Stimulated activated CD4-positive, alpha-beta T cell treated with anti-CD3 and anti-CD28 coated beads, TNF-alpha, amount 100 ng/mL, for 24 hours (primary cell): ENCODE measurements at regions not wholly inside any gene's neighbourhood (a gene's known extent, or its start where the extent isn't known, plus 50 kb on each side); places are given as distances from the start of the nearest gene placed in this dataset.

Experiments
- DNase-seq, 3 experiments: peaks; one replicate each; pipeline ENCODE4 v3.0.0-alpha.2; 2020; ENCODE audit warnings: low read depth in 3 of 3

DNA sequence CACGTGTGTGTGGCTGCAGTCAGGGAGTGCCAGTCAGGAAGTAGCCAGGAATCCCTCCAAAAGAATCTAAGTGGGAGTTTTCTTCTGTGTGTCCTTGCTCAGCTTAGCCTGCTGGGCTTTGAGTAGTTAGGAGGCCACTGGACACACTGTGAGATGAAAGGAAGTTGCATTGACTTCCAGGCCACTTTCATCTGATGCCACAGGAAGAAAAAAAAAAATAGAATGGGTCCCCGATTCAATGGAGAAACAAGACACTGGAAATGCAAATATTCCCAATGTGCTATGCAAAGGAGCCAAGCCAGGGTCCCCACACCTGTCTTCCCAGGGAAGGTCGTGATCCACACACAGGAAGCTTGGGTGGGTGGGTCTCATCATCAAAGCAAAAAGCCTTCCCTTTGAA lies 95.6 kb upstream of the E2F8 start:
- DNase-seq: no peak

DNA sequence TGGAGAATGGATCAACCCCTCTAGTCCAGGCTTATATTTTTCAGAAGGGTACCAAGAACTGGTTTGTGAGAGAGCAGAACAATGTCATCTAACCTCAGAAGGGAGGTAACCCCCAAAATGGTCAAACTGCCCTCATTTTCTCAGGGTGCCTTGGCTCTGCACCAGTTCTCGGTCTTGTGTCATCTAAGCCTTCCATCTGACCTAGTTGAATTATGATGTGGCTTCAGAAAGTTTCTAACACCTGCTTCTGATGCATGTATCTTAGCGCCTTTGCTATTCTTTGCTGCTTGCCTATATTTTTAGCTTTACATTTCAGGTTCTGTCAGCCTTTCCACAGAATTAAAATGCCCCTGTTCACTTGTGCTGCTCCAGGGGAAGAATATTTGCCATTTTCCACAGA lies 91.7 kb upstream of the E2F8 start:
- DNase-seq: no peak

DNA sequence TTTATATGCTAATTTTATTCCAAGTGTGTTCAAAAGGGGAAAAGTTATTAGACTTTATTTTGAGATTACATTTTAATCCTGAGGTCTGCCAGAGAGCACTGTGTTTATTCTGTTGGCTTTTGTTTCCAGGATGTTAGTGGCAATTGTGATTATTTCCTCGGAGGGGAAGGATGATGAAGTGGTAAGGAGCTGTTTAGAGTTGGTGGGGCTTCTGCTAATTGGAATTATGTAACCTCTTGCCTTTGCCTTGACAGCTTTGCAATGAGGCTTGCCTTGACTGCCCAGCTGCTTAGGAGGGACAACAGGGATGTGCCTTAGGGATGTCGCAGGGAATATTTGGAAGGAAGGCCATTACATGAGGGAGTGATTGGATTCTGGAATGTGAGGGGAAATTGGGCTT lies 89.7 kb upstream of the E2F8 start:
- DNase-seq: no peak

DNA sequence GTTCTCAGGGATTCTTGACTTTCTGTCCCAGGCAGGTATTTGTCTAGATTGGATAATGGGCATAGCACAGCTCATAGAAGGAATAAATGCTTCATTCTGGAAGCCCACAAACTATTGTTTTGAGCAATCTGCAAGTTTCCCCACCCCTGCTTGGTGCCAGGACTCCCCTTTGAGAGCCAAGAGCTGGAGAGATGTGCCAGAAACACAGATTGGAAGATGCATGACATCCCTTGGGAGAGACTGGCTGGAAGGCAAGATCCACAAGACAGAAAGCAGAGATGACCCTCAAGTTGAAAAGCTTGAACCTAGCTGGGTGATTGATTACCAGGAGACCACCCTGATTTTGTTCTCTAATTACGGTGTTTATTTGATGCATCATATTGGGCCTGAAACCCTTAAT lies 89.2 kb upstream of the E2F8 start:
- no peak for DNase-seq

DNA sequence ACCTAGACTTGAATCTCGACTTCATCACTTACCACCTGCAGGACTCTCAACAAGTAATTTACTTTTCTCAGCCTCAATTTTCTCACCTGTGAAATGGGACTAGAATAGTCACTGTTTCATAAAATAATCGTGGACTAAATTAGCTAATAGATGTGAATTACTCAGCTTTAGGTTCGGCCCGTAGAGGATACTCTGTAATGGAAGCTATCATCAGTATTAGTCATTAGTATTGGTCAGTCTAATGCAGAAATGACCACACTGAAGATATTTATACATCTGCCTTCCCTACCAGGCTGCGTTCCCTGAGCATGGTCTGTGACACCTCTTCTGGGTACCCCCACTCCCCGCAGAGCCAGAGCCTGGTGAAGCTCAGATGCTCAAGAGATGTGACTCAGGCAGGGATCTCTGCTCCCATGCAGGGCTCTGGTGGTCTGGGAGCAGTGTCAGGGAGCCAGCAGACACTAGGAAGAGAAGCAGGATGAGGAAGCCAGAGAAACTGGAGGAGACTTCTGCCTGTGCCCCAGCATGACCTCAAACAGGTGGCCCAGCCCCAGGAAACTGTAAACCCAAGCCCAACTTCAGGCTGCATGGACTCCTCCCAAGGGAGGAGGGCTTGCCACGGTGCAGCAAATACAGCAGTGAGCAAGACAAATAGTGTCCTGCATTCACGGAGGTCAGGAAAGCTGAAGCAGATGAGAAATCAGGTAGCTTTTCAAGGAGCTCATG lies 88.0 kb upstream of the E2F8 start:
- DNase-seq: no peak

DNA sequence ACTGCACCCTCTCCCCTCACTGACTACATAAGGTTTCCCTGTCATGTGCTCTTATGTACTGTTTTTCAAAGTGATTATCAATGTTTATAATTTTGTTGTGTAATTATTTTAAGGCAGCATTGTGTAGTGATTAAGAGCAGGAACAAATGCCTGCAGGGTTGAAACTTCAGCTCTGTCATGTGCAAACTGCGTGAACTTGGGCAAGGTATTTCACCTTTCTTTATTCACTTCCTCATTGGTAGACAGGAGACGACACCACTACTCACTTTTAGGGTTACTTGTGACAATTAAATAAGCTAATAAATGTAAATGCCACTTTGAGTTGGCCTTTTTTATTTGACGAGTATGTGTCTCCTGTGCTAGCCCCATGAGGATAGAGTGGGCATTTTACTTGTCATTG lies 86.5 kb upstream of the E2F8 start:
- DNase-seq: no peak

DNA sequence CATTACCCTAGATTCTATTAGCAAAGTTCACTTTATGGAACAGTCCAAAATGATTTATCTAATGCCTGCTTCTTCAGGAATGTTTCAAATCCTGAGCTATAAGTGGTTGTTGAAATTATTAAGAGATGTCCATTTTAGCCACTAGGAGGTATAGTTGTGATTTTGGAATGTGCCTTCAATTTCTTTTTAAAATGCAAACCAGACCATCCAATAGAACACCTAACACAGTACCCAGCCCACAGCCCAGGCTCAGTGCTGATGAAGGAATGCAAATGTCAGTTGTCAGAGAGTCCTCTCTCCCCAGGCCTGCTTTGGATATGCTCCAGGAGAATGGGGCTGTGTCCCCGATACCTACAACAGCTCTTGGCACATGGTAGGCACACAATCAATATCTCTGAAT lies 85.8 kb upstream of the E2F8 start:
- DNase-seq: no peak

DNA sequence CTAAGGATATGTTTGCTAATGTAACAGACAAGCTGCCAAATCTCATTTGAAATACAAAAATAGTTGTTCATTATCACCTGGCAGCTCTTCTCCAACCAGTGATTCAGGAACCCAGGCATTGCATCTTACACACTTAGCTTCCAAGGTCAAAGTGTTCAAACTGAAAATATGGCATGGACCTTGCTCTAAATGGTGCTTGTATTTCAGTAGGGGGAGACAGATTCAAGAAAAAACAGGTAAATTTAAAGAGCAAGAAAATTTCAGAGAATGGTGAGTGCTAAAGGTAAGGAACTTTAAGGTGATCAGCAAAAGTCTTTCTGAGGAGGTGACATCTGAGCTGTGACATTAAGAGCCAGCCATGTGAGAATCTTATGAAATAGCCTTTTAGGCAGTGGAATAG lies 82.8 kb upstream of the E2F8 start:
- DNase-seq: no peak

DNA sequence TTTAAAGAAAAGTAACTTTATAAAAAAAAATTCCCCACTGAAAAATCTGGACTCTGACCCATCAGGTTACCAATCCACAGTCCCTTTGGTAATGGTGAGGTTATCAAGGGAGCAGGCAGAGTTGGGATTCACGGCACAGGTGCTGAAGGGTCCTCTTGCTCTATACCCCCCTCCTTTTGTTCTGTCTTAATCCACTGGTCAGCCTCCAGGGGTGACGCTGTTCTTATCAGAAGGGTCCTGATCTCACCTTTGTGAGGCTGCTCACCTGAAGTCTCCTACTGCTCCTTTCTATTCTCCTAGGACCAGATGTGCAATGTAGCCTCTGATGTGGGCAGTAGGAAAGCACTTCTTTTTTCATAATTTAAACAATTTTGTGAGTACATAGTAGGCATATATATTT lies 80.6 kb upstream of the E2F8 start:
- no peak for DNase-seq

DNA sequence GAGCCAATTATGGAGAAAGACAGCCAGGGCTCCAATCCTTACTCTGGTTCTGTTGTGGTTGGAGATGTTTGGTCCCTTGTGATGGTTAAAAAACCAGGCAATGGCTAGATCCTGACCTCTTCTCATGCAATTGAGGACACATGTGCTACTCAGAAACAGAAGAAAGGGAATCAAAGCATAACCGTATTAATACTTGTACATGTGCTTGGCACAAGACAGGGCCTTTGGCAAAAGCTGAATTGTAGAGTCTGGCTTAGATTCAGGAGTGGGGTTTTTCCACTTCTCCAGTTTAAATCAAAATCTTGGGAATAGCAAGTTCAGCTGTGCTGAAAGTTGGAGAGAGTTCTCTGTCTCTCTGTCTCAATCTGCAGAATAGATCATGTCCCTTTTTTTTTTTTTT lies 80.1 kb upstream of the E2F8 start:
- DNase-seq: no peak

DNA sequence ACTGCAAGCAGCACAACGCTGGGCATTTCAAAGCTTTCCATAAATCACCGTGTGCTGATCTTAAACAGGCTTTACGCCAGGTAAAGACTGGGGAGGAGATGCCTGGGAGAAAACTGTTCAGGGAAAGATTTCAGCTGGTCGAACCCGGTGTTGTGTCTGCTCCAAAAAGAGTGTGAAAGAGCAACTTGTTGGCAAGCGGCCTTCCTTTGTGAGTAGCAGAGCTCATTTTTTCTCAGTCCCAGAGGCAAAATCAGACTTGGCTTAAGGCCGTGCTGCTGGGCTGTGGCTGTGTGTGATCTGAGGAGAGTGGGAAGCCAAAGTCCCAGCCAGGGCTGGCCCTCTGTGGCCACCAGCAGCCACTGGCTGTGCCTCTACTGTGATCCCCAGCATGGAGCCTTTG lies 75.7 kb upstream of the E2F8 start:
- no peak for DNase-seq

DNA sequence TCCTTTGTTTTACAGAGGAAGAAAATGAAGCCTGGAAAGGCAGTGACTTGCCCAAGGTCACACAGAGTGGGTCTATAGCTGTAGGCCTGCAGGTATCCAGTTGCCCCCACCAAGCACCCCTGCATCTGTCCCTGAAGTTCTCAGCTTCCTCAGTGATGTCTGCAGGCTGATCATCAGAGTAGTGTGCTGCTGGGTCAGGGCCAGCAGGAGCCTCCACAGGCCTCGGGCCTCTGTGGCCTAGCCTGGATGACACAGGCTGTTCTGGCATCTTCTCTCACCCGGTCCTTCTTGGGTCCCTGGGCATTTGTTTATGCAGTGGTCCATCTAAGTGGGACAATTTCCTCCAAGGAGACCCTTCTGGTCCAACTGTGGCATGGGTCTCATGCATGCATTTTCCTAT lies 74.8 kb upstream of the E2F8 start:
- no peak for DNase-seq

DNA sequence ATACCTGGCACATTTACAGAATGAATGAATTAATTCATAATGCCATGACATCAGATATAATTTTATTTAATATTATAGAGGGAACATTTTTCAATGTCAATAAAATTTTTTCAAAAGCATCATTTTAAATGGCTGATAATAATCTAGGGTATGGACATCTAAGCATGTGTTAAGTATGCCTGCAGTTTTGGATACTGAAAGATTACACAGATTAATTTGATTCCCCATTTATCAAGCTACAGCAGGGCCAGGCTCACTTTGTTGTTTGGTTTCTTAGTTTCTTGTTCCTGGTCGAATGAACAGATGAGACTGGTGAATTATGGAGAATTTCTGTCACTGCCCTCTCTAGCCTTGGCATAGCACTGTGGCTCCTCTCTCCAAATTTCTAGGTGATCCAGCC lies 72.4 kb upstream of the E2F8 start:
- DNase-seq: no peak

DNA sequence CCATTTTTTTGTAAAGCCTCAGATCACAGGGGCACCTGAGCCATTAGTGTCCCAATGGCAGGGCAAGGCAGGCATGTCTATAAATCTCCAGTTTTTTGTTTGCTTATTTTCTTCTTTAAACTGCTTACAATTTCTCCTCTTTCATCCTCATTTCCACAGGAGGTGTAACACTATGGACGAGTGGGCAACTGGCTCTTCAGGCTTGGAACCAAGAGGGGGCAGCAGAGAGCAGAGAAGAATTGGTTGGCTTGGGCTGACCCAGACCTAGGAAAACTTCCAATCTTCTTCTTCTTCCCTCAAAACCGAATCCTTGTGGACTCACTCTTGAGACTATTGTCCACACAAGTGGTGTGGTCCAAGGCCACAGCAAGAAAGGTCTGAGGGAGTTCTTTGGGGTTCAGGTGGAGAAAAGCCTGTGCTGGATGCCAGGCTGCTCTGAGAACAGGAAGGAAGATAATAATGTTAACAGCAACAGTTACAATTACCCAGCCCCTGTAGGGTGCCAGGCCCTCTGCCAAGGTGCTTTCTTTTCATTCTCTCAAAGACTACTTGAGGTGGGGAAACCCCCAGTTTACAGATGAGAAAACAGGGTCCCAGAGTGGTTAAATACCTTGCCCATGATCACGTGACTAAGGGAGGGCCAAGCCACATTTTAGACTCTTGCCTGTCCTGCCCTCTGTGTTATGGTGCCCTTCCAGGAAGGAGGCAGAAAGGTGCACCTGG lies 70.7 kb upstream of the E2F8 start:
- DNase-seq: peak in 1 of 3 experiments; percentile 34

DNA sequence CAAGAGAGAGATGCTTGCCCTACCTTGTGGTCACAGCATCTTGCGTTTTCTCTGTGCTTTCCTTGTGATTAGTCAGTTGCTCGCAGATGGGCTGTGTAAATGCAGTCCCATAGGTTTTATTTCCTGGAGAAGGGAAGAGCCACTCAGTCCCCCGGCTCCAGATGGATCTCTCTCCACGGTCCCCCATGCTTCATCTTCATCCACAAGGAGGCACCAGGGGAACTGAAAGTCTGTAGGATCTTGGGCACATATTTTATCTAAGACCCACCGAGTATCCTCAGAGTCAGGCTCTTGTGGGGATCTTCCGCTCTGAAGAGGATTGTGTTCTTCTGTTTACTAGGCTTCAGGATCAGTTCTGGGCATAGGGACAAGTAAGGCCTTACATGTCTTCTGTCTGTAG lies 66.8 kb upstream of the E2F8 start:
- DNase-seq: no peak

DNA sequence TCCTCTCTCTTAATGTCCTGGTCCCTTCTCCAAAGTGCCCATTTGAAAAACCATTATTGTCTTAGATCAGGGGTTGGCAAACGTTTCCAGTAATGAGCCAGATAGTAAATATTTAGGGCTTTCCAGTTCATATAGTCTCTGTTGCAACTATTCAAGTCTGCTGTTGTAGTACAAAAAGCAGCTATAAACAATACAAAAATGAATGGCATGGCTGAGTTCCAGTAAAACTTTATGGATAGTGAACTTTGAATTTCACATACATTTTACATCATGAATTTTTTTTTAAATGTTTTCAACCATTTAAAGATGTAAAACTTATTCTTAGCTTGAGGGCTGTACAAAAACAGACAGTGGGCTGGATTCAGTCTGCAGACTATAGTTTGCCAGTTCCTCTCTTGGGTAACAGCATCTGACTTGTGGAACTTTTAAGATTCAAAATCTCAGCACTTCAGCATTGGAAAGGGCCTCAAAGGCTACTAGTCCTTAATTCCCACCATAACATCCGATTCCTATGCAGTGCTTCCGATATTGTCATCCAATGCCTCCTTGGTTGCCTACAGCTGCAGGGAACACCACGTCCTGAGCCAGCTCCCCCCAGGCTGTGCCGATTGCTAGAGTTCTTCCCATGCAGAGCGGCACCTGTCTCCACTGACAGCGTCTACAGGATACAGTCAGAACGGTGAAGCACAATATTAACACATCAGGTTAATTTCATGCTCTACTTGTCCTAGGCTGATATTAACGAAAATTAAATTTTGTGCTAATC lies 65.6 kb upstream of the E2F8 start:
- DNase-seq: no peak

DNA sequence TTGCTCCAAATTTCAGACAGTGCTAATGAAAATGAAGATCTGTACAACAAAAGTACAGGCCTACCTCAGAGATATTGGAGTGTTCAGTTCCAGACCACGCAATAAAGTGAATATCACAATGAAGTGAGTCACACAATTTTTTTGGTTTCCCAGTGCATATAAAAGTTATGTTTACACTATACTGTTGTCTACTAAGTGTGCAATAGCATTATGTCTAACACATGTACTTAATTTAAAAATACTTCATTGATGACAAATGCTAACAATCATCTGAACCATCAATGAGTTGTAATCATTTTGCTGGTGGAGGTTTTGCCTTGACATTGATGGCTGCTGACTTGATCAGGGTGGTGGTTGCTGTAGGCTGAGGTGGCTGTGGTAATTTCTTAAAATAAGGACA lies 60.6 kb upstream of the E2F8 start:
- no peak for DNase-seq

DNA sequence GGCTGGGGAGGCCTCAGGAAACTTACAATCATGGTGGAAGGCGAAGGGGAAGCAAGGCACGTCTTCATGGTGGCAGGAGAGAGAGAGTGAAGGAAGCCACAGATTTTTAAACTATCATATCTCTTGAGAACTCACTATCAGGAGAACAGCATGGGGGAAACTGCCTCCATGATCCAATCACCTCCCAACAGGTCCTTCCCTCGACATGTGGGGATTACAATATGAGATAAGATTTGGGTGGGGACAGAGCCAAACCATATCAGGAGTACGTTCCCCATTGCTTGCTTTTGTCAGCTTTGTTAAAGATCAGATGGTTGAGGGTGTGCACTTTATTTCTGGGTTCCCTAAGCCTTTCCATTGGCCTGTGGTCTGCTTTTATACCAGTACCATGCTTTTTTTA lies 53.7 kb upstream of the E2F8 start:
- DNase-seq: no peak

DNA sequence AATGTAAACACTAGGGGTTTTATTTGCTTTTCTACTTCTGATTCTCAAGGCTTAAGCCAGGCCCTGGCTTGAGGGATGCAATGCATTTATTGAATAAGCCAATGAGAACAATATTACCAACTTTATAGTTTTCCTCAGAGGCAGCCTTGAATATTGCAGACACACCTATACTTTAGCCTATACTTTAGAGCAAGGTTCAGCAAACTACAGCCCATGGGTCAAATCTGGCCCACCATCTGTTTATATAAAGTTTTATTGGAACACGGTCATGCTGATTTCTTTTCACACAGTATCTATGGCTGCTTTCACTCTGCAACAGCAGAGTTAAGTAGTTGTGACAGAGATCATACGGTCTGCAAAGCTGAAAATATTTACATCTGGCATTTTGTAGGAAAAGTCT lies 50.3 kb upstream of the E2F8 start:
- no peak for DNase-seq
